CD4-positive, alpha-beta T cell treated with Interleukin-1 beta for 1 hour (primary cell): ENCODE measurements at regions not wholly inside any gene's neighbourhood (a gene's known extent, or its start where the extent isn't known, plus 50 kb on each side); places are given as distances from the start of the nearest gene placed in this dataset.
"Not testable (repeated sequence)": the region's sequence is repeated elsewhere in the genome, so short reads cannot be mapped to it uniquely, and the experiment has no call there.

Source experiments
- DNase-seq, 2 donors: peaks; one replicate each; pipeline ENCODE4 v3.0.0-alpha.2; 2020 to 2022

DNA sequence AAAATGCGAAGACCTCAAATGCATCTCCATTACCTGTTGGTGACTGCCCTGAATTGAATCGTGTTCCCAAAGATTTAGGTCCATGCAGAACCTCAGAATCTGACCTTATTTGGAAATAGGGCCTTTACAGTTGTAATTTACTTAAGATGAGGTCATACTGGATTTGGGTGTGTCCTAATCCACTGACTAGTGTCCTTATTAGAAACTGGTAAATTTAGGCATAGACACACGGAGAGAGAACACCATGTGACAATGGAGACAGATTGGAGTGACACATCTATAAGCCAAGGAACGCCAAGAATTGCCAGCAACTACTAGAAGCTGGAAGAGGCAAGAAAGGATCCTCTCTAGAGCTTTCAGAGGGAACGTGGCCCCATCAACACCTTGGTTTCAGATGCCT lies 203.1 kb downstream of the SMAD2 start:
- DNase-seq, result no peak

DNA sequence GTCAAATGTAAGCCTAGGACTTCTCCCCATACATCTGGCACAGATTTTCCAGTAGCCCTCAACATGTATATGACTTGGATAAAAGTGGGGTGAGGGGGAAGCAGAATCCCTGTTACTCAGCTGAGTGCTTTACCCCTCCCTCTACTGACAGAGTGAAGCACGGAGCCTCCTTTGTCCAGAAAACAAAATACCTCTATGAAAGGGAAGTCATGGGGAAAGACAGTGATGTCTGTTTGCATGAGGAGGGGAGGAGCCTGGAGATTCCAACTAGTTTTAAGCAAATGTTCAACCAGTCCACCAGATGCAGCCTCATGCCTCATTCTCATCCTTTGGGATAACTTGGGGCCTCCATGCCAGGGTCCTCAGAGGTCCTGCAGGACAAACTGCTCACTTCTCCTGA lies 203.9 kb downstream of the SMAD2 start:
- no peak for DNase-seq

DNA sequence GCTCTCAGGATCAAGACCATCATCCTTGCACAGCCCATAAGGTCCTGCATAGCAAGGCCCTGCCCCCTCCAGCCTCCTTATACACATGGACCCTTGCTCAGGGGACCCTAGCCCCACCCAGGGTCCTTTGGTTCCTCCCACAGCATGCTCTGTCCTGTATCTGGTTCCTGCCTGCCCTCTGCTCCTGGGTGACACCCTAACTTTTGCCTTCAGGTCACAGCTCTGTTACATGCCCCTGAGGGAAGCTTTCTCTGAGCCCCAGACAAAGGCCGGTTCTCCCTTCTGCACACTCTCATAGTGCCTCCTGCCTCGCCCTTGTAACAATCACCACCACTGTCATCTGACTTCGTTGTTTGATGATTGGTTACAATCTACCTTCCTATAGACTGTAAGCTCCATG lies 204.8 kb downstream of the SMAD2 start:
- no peak for DNase-seq

DNA sequence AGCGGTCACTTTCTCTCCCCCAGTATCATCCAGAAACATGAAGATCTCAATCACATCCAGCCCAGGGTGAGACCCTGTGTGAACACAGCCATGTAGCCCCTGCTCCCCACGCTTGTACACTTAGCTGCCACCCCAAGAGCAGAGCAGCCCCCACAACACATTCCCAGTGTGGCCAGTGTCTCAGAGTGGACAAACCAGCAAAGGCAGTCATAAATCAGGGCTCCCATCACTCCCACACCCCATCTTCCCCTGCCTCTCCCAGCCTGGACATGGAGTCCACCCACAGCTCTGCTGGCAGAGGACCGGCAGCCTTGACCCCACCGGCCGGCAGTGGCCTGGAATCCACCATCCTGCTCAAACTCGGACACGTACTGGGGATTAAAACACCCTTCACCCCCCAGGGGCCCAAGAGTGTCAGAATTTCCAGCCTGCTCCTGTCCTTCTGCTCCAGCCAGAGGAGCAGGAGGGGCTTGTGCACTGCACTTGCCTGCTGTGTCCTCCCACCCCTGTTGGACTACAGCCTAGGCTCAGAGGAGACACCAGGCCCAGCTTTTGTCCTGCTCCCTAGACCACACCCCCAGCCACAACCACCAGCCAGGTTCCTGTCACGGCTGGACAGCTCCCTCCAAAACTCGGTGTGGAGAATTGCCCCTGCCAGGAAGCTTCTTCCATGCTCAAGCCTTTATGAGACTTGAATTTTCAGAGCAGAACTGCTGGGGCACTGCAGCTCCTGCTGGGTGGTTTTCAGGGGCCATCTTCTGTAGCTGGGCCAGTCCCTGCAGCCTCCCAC lies 206.1 kb downstream of the SMAD2 start:
- DNase-seq, result no peak

DNA sequence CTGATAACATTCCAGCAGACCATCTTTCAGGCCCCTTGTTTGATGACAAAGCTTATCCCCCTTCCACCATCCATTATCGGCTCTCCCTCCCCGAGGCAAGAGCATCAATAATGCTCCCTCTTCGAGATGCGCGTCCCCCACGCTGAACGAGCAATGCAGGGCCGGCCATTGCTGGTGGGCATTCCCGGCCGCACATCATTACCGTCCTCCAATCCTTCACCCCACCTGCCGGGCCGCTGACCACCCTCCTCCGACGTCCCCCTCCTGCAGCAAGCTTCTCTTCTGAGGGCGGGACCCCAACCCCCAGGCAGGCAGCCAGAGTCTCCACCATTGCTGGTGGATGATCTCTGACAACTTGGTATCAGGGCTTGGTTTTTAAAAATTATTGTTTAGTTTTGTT lies 208.6 kb downstream of the SMAD2 start:
- DNase-seq, result no peak

DNA sequence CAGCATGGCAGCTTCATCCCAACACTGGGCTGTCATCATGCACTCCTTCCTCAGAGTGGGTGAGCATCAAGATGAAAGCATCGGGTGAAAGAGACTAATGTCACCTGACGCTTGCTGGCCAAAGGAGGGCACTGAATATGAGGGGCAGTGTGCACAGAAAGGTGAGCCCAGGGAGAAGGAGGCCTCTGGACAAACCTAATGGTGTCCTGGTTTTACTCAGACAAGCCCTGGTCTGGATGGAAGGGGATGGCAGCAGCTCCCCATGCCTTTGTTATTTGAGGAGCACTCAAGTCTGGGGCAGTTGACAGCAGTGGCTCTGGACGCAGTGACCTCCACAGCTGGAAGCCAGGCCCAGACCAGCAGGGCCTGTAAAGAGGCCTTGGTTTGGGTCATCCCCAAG lies 209.7 kb downstream of the SMAD2 start:
- DNase-seq, result no peak

DNA sequence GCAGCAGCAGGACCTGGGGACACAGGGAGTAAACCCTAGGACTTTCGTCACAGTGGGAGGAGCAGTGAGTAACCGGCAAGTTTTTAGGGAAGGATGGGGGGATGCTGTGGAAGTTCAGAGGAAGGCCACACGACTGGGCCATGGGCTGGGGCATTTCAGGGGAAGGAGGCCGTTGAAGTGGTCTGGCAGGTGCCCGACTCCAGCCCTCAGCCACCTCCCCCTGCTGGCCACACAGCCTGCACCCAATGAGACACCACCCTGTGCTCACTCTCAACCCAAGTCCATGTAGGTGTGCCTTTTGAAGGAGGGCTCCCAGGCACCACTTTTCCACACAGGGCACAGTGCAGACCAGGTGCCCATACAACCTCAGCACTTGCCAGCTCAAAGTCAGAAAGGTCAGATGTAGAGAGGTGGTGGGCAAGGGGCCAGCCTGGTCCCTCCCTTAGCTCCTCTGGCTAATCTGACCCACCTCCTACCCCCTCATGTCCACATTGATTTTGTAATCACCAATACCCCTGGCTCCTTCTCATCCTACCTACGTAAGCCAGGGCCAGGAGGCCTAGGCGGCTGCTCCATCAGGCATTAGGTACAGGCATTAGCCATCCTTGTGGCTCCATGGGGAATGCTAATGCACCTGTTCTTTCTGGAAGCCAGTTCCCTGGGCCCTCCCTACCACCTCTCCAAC lies 211.2 kb downstream of the SMAD2 start:
- no peak for DNase-seq

DNA sequence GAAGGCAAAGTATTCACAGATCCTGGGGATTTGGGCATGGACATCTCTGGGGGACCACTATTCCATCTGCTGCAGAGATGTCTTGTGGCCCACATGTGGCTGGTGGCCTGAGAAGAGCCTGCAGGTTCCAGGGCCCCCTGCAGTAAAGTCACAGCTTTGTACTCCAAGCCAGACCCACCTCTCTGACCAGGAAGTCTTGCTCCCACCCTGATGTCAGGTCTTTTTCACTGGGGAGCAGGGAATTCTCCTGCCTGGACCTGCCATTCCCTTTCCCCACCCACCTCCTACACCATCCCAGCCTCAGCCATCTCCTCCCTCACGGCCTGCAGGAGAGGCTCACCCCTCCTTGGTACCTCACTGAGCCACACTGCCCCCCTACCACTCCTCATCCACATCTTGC lies 211.8 kb downstream of the SMAD2 start:
- no peak for DNase-seq

DNA sequence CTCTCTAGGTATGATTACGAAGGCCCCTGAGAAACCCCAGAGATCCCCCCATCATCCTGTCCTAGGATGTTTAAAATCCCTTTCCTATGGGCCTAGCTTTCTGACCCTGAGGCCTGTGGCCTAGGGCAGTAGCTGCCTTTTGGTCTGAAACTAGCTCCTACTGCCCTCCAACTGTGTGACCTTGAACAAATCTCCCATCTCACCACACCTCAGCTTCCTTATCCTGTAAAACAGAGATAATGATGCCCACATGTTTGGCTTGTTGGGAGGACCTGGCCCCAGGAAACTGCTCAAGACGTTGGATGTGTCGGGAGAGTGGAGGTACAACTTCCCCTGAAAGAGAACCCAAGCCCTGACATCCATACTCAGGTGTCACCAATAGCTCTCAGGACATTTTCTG lies 213.2 kb downstream of the SMAD2 start:
- no peak for DNase-seq

DNA sequence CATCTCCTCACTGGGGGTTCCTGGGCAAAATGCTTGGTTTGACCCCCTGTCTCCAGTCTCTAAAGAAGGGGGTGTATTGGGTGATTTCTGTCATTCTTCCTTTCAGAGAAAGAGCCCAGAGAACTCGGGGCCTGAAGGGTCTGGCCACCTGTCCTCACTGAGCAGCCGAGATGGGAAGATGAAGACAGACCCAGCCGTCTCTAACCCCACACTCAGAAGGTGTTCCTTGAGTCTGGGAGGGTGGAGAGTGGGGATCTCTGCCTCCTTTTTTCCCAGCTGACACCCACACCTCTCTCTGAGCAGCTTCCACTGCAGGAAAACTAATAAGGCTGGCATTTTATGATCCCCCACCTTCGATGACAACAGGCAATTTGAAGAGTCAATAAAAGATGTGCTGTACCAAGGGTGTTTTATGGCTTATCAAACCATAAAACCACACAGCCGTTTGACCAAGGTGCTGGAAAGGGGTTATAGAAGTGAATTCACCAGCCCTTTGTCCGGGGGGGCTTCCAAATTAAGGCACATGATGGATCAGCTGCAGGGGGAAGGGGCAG lies 213.8 kb downstream of the SMAD2 start:
- DNase-seq, result no peak

DNA sequence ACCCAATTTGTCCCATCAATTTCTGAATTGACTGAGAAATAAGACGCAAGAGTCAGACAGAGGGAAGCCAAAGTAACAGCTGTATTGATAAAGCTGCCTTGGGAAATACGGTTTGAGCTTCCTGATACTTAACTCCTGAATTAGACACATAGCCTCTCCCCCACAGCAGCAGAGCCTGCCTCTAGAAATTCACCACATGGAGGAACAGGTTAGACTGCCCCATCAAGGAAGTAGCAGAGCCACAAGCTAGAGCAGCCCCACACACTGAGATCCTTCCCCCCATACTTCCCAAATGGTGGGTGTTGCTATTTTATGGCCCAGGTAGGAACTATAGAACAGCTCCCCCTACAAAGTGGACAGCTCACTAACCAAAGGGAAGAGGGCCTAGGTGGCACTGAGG lies 220.0 kb downstream of the SMAD2 start:
- no peak for DNase-seq

DNA sequence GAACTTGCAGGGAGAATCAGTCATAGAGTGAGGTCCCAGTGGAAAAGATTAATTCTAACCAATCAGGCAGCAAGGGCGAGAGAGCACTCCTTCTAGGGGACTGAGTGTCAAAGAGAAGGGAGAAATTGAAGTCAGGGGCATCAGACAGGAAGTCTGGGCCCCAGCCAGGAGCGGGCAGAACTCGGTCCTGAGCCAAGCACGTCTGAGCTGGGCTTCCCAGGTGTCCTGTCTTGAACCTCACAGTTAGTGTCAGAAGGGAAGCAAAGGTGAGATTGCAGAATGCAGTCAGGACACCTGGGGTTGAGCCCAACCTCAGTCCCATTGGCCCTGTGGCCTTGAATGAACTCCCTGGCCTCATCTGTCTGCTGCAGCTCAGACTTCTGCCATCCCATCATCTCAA lies 220.9 kb downstream of the SMAD2 start:
- DNase-seq, result no peak

DNA sequence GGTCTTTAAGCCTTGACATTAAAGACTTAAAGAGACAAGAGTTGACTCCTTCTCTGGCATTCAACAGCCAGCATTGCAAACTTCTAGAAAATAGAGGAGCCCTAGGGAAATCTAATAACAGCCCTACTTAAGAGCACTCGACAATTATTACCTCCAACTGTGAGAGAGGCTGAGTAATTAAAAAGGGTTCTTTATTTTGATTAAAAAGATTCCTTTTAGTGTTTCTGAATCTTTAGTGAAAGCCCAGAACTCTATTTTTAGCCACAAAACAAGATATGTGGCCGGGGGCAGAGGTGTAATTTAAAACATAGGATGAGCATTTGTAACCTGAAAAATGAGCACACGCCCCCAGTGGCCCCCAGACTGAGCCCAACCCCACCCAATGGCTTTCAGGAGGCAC lies 222.3 kb downstream of the SMAD2 start:
- no peak for DNase-seq

DNA sequence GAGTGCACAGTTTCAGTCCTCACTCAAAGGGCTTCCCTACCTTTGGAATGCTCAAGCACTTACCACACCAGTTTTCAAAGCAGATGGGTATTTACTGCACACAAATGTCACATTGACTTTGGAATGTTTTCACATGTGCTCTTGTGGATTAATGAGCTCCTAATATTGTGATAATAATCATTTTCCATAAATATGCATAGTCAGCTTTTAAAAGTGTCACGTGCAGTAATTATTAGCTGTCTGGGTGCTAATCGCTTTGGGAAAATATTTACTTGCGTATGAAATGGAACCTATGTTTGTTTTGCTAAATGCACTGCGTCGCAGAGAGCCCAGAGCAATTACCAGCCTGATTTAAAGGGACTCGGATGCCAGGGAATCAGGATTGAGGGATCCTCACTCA lies 229.3 kb downstream of the SMAD2 start:
- no peak for DNase-seq

DNA sequence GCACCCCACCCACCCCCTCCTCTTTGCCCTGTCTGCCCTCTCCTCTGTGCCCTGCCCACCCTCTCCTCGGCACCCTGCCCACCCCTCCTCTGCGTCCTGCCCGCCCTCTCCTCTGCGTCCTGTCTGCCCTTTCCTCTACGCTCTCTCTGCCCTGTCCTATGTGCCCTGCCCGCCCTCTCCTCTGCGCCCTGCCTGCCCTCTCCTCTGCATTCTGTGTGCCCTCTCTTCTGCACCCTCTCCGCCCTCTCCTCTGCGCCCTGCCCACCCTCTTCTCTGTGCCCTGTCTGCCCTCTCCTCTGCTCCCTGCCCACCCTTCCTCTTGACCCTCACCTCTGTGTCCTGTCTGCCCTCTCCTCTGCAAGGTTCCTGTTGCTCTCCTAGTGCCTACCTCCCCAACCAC lies 233.6 kb downstream of the SMAD2 start:
- no peak for DNase-seq

DNA sequence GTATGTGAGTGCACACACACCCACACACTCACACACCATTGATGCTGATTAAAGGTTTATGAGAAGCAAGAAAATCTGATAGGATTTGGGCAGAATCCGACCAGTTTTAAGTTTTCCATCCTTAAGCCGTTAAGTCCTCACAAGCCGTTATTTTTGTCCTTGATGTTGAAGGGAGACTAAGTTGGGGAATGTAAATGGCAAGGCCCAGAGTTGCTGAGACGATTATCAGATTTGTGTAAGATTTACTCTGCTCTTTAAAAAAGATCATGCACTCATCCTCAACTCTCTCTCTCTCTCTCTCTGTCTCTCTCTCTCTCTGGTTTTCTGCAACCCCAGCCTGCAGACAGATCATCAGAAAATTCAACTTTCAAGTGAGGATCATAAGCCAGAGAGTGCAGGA lies 238.8 kb downstream of the SMAD2 start:
- no peak for DNase-seq

DNA sequence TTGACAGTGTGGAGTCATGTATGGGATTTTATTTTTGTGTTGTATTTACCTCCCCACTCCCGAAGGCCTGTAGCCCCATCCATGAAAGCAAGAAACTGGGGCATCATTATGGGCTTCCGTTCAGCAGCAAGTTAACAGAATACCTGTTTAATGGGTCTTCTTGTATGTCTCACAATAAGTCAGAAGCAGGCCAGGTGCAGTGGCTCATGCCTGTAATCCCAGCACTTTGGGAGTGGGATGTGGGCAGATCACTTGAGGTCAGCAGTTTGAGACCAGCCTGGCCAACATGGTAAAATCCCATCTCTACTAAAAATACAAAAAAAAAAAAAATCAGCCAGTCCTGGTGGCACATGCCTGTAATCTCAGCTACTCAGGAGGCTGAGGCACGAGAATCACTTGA lies 239.7 kb downstream of the SMAD2 start:
- DNase-seq, result not testable (repeated sequence)

DNA sequence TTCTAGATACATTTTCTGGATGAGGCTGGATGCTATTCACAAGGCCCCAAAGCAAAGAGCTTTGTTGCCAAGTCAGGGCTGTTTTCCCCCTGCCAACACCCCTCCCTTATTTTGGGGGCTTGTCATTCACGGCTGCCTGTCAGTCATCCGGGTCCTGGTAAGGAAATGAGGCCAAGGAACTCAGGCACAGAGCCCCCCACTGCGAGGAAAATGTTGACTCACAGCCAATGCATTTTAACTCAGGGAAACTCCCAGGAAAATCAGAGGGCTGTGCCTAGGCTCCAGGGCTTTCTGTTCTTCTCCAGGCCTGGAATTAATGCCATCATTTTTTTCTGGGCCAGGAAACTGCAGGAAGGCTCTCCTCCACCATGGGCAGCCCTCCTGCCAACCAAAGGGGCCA lies 241.1 kb downstream of the SMAD2 start:
- DNase-seq, result no peak

DNA sequence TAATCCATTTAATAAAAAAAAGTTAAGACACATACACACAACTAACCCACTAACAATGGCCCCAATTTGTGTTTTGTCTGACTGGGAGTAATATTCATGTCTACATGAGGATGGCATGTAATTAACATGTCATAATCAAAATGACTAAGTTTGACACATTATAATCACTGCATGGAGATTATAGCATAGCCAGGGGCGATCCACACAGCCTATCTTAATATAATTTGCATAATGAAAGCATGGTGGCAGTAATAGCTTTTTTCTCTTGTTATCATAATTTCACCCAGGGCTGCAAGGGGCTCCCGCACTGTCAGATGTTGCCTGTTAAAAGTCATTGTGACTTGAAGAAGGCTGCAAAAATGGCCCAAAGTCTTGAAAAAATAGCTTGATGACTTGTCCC lies 243.7 kb downstream of the SMAD2 start:
- no peak for DNase-seq

DNA sequence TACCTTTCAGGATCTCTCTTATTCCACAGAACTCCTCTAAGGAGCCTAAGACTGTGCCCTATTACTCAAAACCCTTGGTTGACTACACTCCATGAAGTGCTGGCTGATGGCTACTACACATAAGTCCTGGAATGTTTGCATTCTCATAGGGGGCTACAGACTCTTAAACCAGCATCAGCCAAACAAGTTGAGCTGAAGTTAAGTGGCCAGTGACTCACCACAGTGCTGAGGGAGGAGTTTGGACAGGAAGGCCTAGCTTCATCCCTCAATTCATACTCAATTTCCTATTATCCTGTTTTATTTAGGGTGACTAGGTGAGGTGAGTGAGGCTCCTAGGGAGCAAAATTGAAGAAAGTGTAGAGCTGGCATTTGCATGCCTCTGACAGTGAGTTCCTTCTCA lies 246.7 kb downstream of the SMAD2 start:
- DNase-seq, result no peak

DNA sequence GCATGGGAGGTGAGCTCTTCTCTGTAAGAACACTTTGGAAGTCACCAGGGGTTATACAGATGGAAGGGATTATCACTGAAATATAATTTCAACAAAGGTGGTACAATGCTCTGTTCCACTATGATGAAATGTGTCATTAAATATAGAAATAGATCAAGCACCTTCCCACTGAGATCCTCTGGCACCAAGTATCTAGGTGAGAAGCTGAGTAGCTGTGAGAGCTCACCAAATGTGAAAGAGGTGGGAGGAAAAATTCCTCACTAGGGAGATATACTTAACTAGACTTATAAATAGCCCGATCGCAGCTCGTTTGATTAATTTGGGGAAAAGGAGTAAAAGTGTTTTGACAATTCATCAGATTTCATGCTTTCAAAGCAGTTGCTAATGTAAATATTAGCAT lies 247.6 kb downstream of the SMAD2 start:
- no peak for DNase-seq

DNA sequence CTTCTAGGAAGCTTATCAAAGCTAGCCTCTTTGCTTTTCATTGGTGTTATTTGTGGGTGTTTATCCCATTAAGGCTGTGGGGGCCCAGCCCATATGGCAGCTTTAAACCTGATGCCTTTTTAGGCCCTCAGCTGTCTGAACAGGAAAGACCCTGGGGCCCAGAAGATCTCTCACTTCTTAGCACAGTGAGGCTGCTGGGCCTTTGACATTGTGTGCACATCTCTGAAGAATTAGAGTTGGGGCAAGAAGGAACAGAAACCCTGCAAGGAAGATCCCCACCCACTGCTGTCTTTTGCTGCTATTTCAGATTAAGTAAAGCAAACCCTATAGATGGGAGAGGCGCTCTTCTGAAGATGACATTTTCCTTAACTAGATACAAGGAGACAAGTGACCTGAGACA lies 250.0 kb downstream of the SMAD2 start:
- DNase-seq, result no peak

DNA sequence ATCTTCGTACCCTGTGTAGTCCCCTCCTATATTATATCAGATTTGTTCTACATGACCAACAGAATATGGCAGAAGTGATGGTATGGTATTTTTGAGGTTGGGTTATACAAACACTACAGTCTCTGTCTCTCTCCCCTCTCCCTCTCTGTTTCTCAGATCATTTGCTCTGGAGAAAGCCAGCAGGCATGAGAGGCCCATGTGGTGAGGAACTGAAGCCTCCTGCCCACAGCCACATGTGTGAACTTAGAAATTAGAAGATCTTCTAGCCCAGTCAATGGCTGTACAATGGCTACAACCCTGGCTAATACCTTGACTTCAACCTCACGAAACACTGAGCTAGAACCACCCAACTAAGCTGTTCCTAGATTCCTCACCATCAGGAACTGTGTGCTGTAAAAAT lies 250.6 kb downstream of the SMAD2 start:
- no peak for DNase-seq

DNA sequence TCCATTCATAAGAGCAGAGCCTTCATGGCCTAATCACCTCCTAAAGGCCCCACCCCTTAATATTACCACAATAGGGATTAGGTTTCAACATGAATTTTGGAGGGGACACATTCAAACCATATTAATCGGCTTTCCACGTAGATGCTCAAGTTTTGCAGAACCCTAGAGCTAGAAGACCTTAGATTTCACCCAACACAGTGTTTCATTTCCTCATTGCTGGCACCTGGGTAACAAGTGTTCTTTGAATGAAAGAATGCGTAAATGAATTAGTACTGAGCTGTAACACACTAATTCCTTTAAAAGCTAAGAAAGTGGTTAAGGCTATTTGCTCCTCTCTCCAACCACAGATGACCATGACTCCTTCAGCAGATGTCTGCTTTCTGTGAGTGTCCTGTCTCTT lies 252.5 kb downstream of the SMAD2 start:
- no peak for DNase-seq

DNA sequence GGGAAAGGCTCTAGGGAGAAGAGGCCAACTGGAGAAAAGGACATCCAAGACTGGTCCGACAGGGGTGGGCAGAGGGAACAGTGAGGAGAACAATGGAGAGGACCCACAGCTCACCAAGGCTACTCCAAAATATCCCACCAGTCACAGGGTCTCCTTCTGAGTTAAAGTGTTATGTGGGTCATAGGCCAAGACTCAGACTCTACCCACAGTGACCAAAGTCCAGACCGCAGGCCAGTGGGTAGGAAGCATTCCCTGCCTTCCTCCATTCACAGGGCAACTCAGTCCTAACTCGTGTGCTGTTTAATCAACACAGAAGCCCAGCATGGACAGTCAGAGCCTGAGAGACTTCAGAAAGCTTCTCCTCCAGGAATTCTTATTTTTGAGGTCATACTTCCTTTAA lies 260.6 kb downstream of the SMAD2 start:
- DNase-seq, result no peak
